Erythroblast (primary cell): ENCODE measurements at regions not wholly inside any gene's neighbourhood (a gene's known extent, or its start where the extent isn't known, plus 50 kb on each side); places are given as distances from the start of the nearest gene placed in this dataset.

ENCODE experiments used
- GATA1 ChIP-seq: IDR thresholded peaks from 2 replicates; pipeline ENCODE4 v1.6.1; 2011; ENCODE audit warnings: low read depth, mild to moderate bottlenecking, control low read depth, low read length, moderate library complexity
- POLR2A ChIP-seq: IDR thresholded peaks from 2 replicates; pipeline ENCODE4 v1.6.1; 2011; ENCODE audit warnings: mild to moderate bottlenecking, low read length

- TF ChIP-seq POLR2A (no peak), GATA1 (no peak)
Observed at GRCh38 chr11:26891501-26891900, 102.4 kb upstream of the FIBIN start.
